ENCODE measurements at regions not wholly inside any gene's neighbourhood (a gene's known extent, or its start where the extent isn't known, plus 50 kb on each side); places are given as distances from the start of the nearest gene placed in this dataset.

- Histone ChIP-seq H3K9me3 (ENCODE audit: control insufficient read depth, insufficient read depth, low read length) (no peaks in the 10 kb centered on the region), H3K4me1 (ENCODE audit: control insufficient read depth, low read length) (no peaks in the 10 kb centered on the region), H3F3A (ENCODE audit: control insufficient read depth, insufficient read depth) (no peaks in the 10 kb centered on the region), H3K36me3 (ENCODE audit: control insufficient read depth, low read length) (no peaks in the 10 kb centered on the region), H3K4me3 (ENCODE audit: low read length) (no peak overlapping the region), H3K4me2 (ENCODE audit: low read length) (no peak overlapping the region), H3K27ac (ENCODE audit: low read depth, low read length) (no peak overlapping the region), H3K9me2 (replicated peaks; ENCODE audit: control insufficient read depth, low read length) (no peaks in the 10 kb centered on the region), H3K79me2 (ENCODE audit: control insufficient read depth, low read length) (no peaks in the 10 kb centered on the region), H4K20me1 (ENCODE audit: control insufficient read depth, insufficient read depth, low read depth, low read length) (no peaks in the 10 kb centered on the region), H3K27me3 (ENCODE audit: control insufficient read depth, low read length) (no peaks in the 10 kb centered on the region)
- no peak for TF ChIP-seq CTCF (IDR thresholded peaks at IDR 0.05; ENCODE audit: low read depth, low read length, poor library complexity, severe bottlenecking)
- TF ChIP-seq EZH2phosphoT487 (IDR thresholded peaks at IDR 0.05; ENCODE audit: borderline replicate concordance, low read length) = no peak
These were observed 337.6 kb upstream of the TRIB2 start for GRCh38 chr2:12379143-12379542.

- Histone ChIP-seq H3K36me3 (ENCODE audit: control insufficient read depth, low read length) (no peaks in the 10 kb centered on the region), H3K79me2 (ENCODE audit: control insufficient read depth, low read length) (no peaks in the 10 kb centered on the region), H3K9me2 (replicated peaks; ENCODE audit: control insufficient read depth, low read length) (no peaks in the 10 kb centered on the region), H3K27me3 (ENCODE audit: control insufficient read depth, low read length) (no peaks in the 10 kb centered on the region), H3K4me1 (ENCODE audit: control insufficient read depth, low read length) (no peaks in the 10 kb centered on the region), H4K20me1 (ENCODE audit: control insufficient read depth, insufficient read depth, low read depth, low read length) (no peaks in the 10 kb centered on the region), H3K4me2 (ENCODE audit: low read length) (no peak overlapping the region), H3K27ac (ENCODE audit: low read depth, low read length) (no peak overlapping the region), H3K4me3 (ENCODE audit: low read length) (no peak overlapping the region), H3F3A (ENCODE audit: control insufficient read depth, insufficient read depth) (no peaks in the 10 kb centered on the region), H3K9me3 (ENCODE audit: control insufficient read depth, insufficient read depth, low read length) (no peaks in the 10 kb centered on the region)
- TF ChIP-seq CTCF (IDR thresholded peaks at IDR 0.05; ENCODE audit: low read depth, low read length, poor library complexity, severe bottlenecking) = no peak
- TF ChIP-seq EZH2phosphoT487 (IDR thresholded peaks at IDR 0.05; ENCODE audit: borderline replicate concordance, low read length) = no peak
These were observed 335.0 kb upstream of the TRIB2 start for GRCh38 chr2:12381543-12382325.

GRCh38 chr2:12382366-12382765 is 334.4 kb upstream of the TRIB2 start:
- Histone ChIP-seq H3K36me3 (ENCODE audit: control insufficient read depth, low read length) (no peaks in the 10 kb centered on the region), H3K79me2 (ENCODE audit: control insufficient read depth, low read length) (no peaks in the 10 kb centered on the region), H3K9me3 (ENCODE audit: control insufficient read depth, insufficient read depth, low read length) (no peaks in the 10 kb centered on the region), H3K4me3 (ENCODE audit: low read length) (no peak overlapping the region), H3K4me1 (ENCODE audit: control insufficient read depth, low read length) (no peaks in the 10 kb centered on the region), H4K20me1 (ENCODE audit: control insufficient read depth, insufficient read depth, low read depth, low read length) (no peaks in the 10 kb centered on the region), H3K27me3 (ENCODE audit: control insufficient read depth, low read length) (no peaks in the 10 kb centered on the region), H3K4me2 (ENCODE audit: low read length) (no peak overlapping the region), H3F3A (ENCODE audit: control insufficient read depth, insufficient read depth) (no peaks in the 10 kb centered on the region), H3K9me2 (replicated peaks; ENCODE audit: control insufficient read depth, low read length) (no peaks in the 10 kb centered on the region), H3K27ac (ENCODE audit: low read depth, low read length) (no peak overlapping the region)
- TF ChIP-seq EZH2phosphoT487 (IDR thresholded peaks at IDR 0.05; ENCODE audit: borderline replicate concordance, low read length) (no peak), CTCF (IDR thresholded peaks at IDR 0.05; ENCODE audit: low read depth, low read length, poor library complexity, severe bottlenecking) (no peak)
